OCI-LY7 (cell line): ENCODE measurements at regions not wholly inside any gene's neighbourhood (a gene's known extent, or its start where the extent isn't known, plus 50 kb on each side); places are given as distances from the start of the nearest gene placed in this dataset.

Experiments
- EZH2phosphoT487 ChIP-seq: fragments of 200-600 bp; sonication (generic); IDR thresholded peaks from 2 replicates; pipeline ENCODE4 v1.6.1; 2018; ENCODE audit warnings: low read depth, borderline replicate concordance, mild to moderate bottlenecking, mixed run types, antibody characterized with exemption, low read length, moderate library complexity, mixed read lengths
- TF ChIP-seq, protein P1 (sequence below): fragments of 200-600 bp; sonication (generic); conservative IDR thresholded peaks from 2 replicates; pipeline ENCODE4 v1.5.1; 2014; ENCODE audit warnings: mild to moderate bottlenecking, antibody characterized with exemption, low read length, moderate library complexity, mixed read lengths

DNA sequence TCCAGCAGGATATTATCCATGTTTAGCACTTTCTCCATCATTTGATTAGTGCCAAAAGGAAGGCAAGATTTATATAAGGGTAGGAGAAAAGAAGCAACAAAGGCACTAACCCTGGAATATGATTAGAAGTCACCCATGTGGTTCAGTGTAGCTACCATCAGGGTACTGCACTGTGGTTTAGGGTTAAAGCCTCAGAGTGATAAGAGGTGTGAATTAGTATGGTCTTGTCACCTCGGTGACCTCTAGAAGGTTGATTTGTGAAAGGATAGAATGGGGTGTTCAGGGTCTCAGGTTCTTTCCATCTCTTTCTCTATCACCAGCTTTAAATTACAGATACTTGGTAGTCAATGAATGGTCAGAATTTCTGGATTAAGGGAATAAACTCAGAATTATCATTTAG lies 103.0 kb upstream of the TMTC2 start:
- TF ChIP-seq, protein P1, sequence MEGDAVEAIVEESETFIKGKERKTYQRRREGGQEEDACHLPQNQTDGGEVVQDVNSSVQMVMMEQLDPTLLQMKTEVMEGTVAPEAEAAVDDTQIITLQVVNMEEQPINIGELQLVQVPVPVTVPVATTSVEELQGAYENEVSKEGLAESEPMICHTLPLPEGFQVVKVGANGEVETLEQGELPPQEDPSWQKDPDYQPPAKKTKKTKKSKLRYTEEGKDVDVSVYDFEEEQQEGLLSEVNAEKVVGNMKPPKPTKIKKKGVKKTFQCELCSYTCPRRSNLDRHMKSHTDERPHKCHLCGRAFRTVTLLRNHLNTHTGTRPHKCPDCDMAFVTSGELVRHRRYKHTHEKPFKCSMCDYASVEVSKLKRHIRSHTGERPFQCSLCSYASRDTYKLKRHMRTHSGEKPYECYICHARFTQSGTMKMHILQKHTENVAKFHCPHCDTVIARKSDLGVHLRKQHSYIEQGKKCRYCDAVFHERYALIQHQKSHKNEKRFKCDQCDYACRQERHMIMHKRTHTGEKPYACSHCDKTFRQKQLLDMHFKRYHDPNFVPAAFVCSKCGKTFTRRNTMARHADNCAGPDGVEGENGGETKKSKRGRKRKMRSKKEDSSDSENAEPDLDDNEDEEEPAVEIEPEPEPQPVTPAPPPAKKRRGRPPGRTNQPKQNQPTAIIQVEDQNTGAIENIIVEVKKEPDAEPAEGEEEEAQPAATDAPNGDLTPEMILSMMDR = no peak
- TF ChIP-seq EZH2phosphoT487 = no peak
